Medulla oblongata (tissue), 1 donor: ENCODE measurements at regions not wholly inside any gene's neighbourhood (a gene's known extent, or its start where the extent isn't known, plus 50 kb on each side); places are given as distances from the start of the nearest gene placed in this dataset.
"Not testable (repeated sequence)": the region's sequence is repeated elsewhere in the genome, so short reads cannot be mapped to it uniquely, and the experiment has no call there.

Source experiments
- DNase-seq: peaks from one replicate; pipeline ENCODE4 v3.0.0-alpha.2; 2015; ENCODE audit errors: extremely low spot score

GRCh38 chr10:44008270-44008916, 359.7 kb upstream of the ZNF32 start:
- DNase-seq = no peak

GRCh38 chr10:44006771-44007170, 358.1 kb upstream of the ZNF32 start:
- DNase-seq = no peak

- no peak for DNase-seq
These were observed 357.1 kb upstream of the ZNF32 start for GRCh38 chr10:44005788-44006099.

GRCh38 chr10:44004913-44005787, 356.5 kb upstream of the ZNF32 start:
- DNase-seq = no peak

- DNase-seq = no peak
These were observed 349.5 kb upstream of the ZNF32 start for GRCh38 chr10:43998021-43998809.

GRCh38 chr10:43997330-43997729, 348.6 kb upstream of the ZNF32 start:
- no peak for DNase-seq

GRCh38 chr10:43994539-43994938, 345.9 kb upstream of the ZNF32 start:
- no peak for DNase-seq

GRCh38 chr10:43992816-43993215, 344.1 kb upstream of the ZNF32 start:
- DNase-seq = not testable (repeated sequence)

GRCh38 chr10:43986374-43986773, 337.7 kb upstream of the ZNF32 start:
- DNase-seq = no peak

- no peak for DNase-seq
These were observed 337.3 kb upstream of the ZNF32 start for GRCh38 chr10:43985941-43986340.

- DNase-seq = no peak
These were observed 335.2 kb upstream of the ZNF32 start for GRCh38 chr10:43983856-43984271.

GRCh38 chr10:43983405-43983804, 334.7 kb upstream of the ZNF32 start:
- DNase-seq = no peak

GRCh38 chr10:43982250-43982649, 333.6 kb upstream of the ZNF32 start:
- DNase-seq = no peak

- DNase-seq = no peak
These were observed 333.0 kb upstream of the ZNF32 start for GRCh38 chr10:43981696-43982095.

GRCh38 chr10:43981232-43981631, 332.6 kb upstream of the ZNF32 start:
- DNase-seq = no peak

GRCh38 chr10:43980715-43981114, 332.0 kb upstream of the ZNF32 start:
- no peak for DNase-seq

- no peak for DNase-seq
These were observed 331.6 kb upstream of the ZNF32 start for GRCh38 chr10:43980313-43980712.

- DNase-seq = no peak
These were observed 330.9 kb upstream of the ZNF32 start for GRCh38 chr10:43979551-43979950.

GRCh38 chr10:43978936-43979335, 330.3 kb upstream of the ZNF32 start:
- DNase-seq = no peak

- no peak for DNase-seq
These were observed 329.4 kb upstream of the ZNF32 start for GRCh38 chr10:43978091-43978490.

- no peak for DNase-seq
These were observed 327.6 kb upstream of the ZNF32 start for GRCh38 chr10:43976292-43976691.

GRCh38 chr10:43973801-43974200, 325.1 kb upstream of the ZNF32 start:
- no peak for DNase-seq
